Fibroblast of lung (primary cell): ENCODE measurements at regions not wholly inside any gene's neighbourhood (a gene's known extent, or its start where the extent isn't known, plus 50 kb on each side); places are given as distances from the start of the nearest gene placed in this dataset.

Source experiments
- DNase-seq, 2 donors: peaks; one replicate each; pipeline versions ENCODE4 v3.0.0 to v3.0.0-alpha.2; 2010; ENCODE audit warnings: low read depth in 2 of 2
- H2AFZ ChIP-seq: 2 replicates; pipeline ENCODE4 v1.5.1; 2012; ENCODE audit warnings: low read length, control low read depth, inconsistent platforms
- H3K27ac ChIP-seq: 2 replicates; pipeline ENCODE4 v1.5.1; 2011; ENCODE audit warnings: low read length, control low read depth; ENCODE audit not compliant: insufficient read depth
- H3K27me3 ChIP-seq: 2 replicates; pipeline ENCODE4 v1.5.1; 2011; ENCODE audit warnings: mild to moderate bottlenecking, low read length; ENCODE audit not compliant: control insufficient read depth, insufficient read depth
- H3K36me3 ChIP-seq: 2 replicates; pipeline ENCODE4 v1.5.1; 2011; ENCODE audit warnings: low read length; ENCODE audit not compliant: control insufficient read depth, insufficient read depth
- H3K4me1 ChIP-seq: 2 replicates; pipeline ENCODE4 v1.5.1; 2011; ENCODE audit warnings: low read length; ENCODE audit not compliant: control insufficient read depth, insufficient read depth; ENCODE audit errors: extremely low read depth
- H3K4me2 ChIP-seq: 2 replicates; pipeline ENCODE4 v1.5.1; 2011; ENCODE audit warnings: low read length, control low read depth; ENCODE audit not compliant: insufficient read depth; ENCODE audit errors: extremely low read depth
- H3K4me3 ChIP-seq, 4 experiments: fragments of 200-600 bp in 1 of 4; sonication (generic) in 1 of 4; replicated peaks in 1 of 4; 2 replicates each; pipeline ENCODE4 v1.5.1; 2011 to 2016; ENCODE audit warnings: low read length in 4 of 4, low read depth in 3 of 4, mild to moderate bottlenecking in 3 of 4, control low read depth in 2 of 4, inconsistent platforms in 1 of 4, mixed read lengths in 1 of 4; ENCODE audit not compliant: insufficient read depth in 1 of 4; ENCODE audit errors: control extremely low read depth in 1 of 4
- H3K79me2 ChIP-seq: 2 replicates; pipeline ENCODE4 v1.5.1; 2012; ENCODE audit warnings: mild to moderate bottlenecking, low read length, inconsistent platforms; ENCODE audit not compliant: control insufficient read depth, insufficient read depth
- H3K9ac ChIP-seq: 2 replicates; pipeline ENCODE4 v1.5.1; 2011; ENCODE audit warnings: mild to moderate bottlenecking, low read length, control low read depth; ENCODE audit not compliant: insufficient read depth
- H3K9me3 ChIP-seq: 2 replicates; pipeline ENCODE4 v1.5.1; 2012; ENCODE audit warnings: low read depth, low read length; ENCODE audit not compliant: control insufficient read depth, insufficient read depth
- H4K20me1 ChIP-seq: 2 replicates; pipeline ENCODE4 v1.5.1; 2011; ENCODE audit warnings: low read length; ENCODE audit not compliant: control insufficient read depth, insufficient read depth; ENCODE audit errors: extremely low read depth
- EZH2 ChIP-seq: IDR thresholded peaks from 2 replicates; pipeline ENCODE4 v1.5.1; 2012; ENCODE audit warnings: low read length, control low read depth, mild to moderate bottlenecking; ENCODE audit errors: missing control alignments
- TF ChIP-seq, protein P1 (sequence below), 2 donors: IDR thresholded peaks in 1 of 2; conservative IDR thresholded peaks in 1 of 2; 1 replicate in 1 of 2; 2 replicates in 1 of 2; pipeline ENCODE4 v1.5.1; 2011 to 2012; ENCODE audit warnings: low read length in 2 of 2, control low read depth in 1 of 2, inconsistent platforms in 1 of 2, low read depth in 1 of 2, mild to moderate bottlenecking in 1 of 2

DNA sequence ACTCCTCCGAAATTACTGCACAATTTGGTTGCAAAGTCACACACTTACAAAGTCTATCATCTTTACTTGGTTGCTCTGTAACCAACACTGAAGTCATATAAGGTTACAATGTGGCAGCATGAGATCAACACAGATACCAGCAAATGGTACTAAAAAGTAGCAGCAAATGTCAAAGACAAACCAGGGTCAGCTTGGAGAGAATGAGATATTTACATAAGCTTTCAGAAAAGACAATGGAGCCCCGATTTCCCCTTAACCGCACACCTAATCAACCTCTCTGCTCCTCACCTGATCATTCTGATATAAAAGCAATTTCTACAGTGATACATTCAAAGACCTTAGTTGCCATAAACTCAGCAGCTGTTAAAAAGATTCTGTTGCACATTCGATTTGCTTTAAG, 76.4 kb upstream of the FOXN3 start:
- no peak overlapping the region for H3K27ac ChIP-seq
- H3K9me3 ChIP-seq: no peaks in the 10 kb centered on the region
- no peak overlapping the region for H3K4me3 ChIP-seq
- H3K4me2 ChIP-seq: no peak overlapping the region
- H3K4me1 ChIP-seq: no peaks in the 10 kb centered on the region
- H3K36me3 ChIP-seq: no peaks in the 10 kb centered on the region
- H3K9ac ChIP-seq: no peak overlapping the region
- H3K27me3 ChIP-seq: no peaks in the 10 kb centered on the region
- TF ChIP-seq, protein P1, sequence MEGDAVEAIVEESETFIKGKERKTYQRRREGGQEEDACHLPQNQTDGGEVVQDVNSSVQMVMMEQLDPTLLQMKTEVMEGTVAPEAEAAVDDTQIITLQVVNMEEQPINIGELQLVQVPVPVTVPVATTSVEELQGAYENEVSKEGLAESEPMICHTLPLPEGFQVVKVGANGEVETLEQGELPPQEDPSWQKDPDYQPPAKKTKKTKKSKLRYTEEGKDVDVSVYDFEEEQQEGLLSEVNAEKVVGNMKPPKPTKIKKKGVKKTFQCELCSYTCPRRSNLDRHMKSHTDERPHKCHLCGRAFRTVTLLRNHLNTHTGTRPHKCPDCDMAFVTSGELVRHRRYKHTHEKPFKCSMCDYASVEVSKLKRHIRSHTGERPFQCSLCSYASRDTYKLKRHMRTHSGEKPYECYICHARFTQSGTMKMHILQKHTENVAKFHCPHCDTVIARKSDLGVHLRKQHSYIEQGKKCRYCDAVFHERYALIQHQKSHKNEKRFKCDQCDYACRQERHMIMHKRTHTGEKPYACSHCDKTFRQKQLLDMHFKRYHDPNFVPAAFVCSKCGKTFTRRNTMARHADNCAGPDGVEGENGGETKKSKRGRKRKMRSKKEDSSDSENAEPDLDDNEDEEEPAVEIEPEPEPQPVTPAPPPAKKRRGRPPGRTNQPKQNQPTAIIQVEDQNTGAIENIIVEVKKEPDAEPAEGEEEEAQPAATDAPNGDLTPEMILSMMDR (conservative IDR thresholded peaks at IDR 0.05 in 1 of 2, IDR thresholded peaks at IDR 0.05 in 1 of 2; ENCODE audit: low read depth in 1 of 2, low read length in 2 of 2): no peak
- TF ChIP-seq EZH2: no peak
- no peaks in the 10 kb centered on the region for H3K79me2 ChIP-seq
- no peak for DNase-seq
- H2AFZ ChIP-seq: no peak overlapping the region
- no peaks in the 10 kb centered on the region for H4K20me1 ChIP-seq

- Histone ChIP-seq H3K27me3 (no peaks in the 10 kb centered on the region), H3K36me3 (no peaks in the 10 kb centered on the region), H3K4me3 (no peak overlapping the region), H3K9ac (no peak overlapping the region), H4K20me1 (no peaks in the 10 kb centered on the region), H3K79me2 (no peaks in the 10 kb centered on the region), H2AFZ (no peak overlapping the region), H3K4me1 (no peaks in the 10 kb centered on the region), H3K27ac (no peak overlapping the region), H3K4me2 (no peak overlapping the region), H3K9me3 (no peaks in the 10 kb centered on the region)
- TF ChIP-seq, protein P1 (conservative IDR thresholded peaks at IDR 0.05 in 1 of 2, IDR thresholded peaks at IDR 0.05 in 1 of 2; ENCODE audit: low read depth in 1 of 2, low read length in 2 of 2): no peak
- TF ChIP-seq EZH2: no peak
- peak; percentile 67 to 76 for DNase-seq
Observed at GRCh38 chr14:89491711-89492381, 74.8 kb upstream of the FOXN3 start.

GRCh38 chr14:89490466-89490865, 73.4 kb upstream of the FOXN3 start:
- TF ChIP-seq, protein P1 (conservative IDR thresholded peaks at IDR 0.05 in 1 of 2, IDR thresholded peaks at IDR 0.05 in 1 of 2; ENCODE audit: low read depth in 1 of 2, low read length in 2 of 2): no peak
- no peak for TF ChIP-seq EZH2
- Histone ChIP-seq H3K4me2 (no peak overlapping the region), H3K9me3 (no peaks in the 10 kb centered on the region), H3K27me3 (no peaks in the 10 kb centered on the region), H3K9ac (no peak overlapping the region), H2AFZ (no peak overlapping the region), H3K36me3 (no peaks in the 10 kb centered on the region), H3K27ac (no peak overlapping the region), H3K4me1 (no peaks in the 10 kb centered on the region), H3K79me2 (no peaks in the 10 kb centered on the region), H3K4me3 (no peak overlapping the region), H4K20me1 (no peaks in the 10 kb centered on the region)
- no peak for DNase-seq
